Tongue (tissue), 1 donor: ENCODE measurements at regions not wholly inside any gene's neighbourhood (a gene's known extent, or its start where the extent isn't known, plus 50 kb on each side); places are given as distances from the start of the nearest gene placed in this dataset.

Experiments
- DNase-seq: peaks from one replicate; pipeline ENCODE4 v3.0.0-alpha.2; 2015

GRCh38 chr15:61798631-61799030 is 261.6 kb downstream of the VPS13C start:
- no peak for DNase-seq

- no peak for DNase-seq
These were observed 264.2 kb downstream of the VPS13C start for GRCh38 chr15:61796056-61796455.

- no peak for DNase-seq
These were observed 265.4 kb downstream of the VPS13C start for GRCh38 chr15:61794881-61795280.

- DNase-seq = no peak
These were observed 266.0 kb downstream of the VPS13C start for GRCh38 chr15:61794276-61794675.

GRCh38 chr15:61784734-61785133 is 275.5 kb downstream of the VPS13C start:
- DNase-seq = no peak

GRCh38 chr15:61780278-61780980 is 279.8 kb downstream of the VPS13C start:
- no peak for DNase-seq

GRCh38 chr15:61777689-61778088 is 282.6 kb downstream of the VPS13C start:
- no peak for DNase-seq

GRCh38 chr15:61769557-61769956 is 290.7 kb downstream of the VPS13C start:
- peak; percentile 2 for DNase-seq

- no peak for DNase-seq
These were observed 292.1 kb downstream of the VPS13C start for GRCh38 chr15:61768131-61768530.

GRCh38 chr15:61764981-61765380 is 295.3 kb downstream of the VPS13C start:
- peak; percentile 1 for DNase-seq

- no peak for DNase-seq
These were observed 296.1 kb downstream of the VPS13C start for GRCh38 chr15:61764141-61764540.

GRCh38 chr15:61762676-61763075 is 297.6 kb downstream of the VPS13C start:
- no peak for DNase-seq

- DNase-seq = peak; percentile 8
These were observed 300.6 kb downstream of the VPS13C start for GRCh38 chr15:61759639-61760038.

GRCh38 chr15:61756071-61756820 is 304.0 kb downstream of the VPS13C start:
- DNase-seq = no peak

GRCh38 chr15:61755467-61755866 is 304.8 kb downstream of the VPS13C start:
- no peak for DNase-seq

GRCh38 chr15:61753018-61753710 is 307.1 kb downstream of the VPS13C start:
- DNase-seq = no peak

GRCh38 chr15:61752001-61752400 is 308.2 kb downstream of the VPS13C start:
- no peak for DNase-seq

- peak; percentile 5 for DNase-seq
These were observed 309.8 kb downstream of the VPS13C start for GRCh38 chr15:61750271-61751084.

- DNase-seq = no peak
These were observed 311.1 kb downstream of the VPS13C start for GRCh38 chr15:61749169-61749568.

- DNase-seq = no peak
These were observed 311.7 kb downstream of the VPS13C start for GRCh38 chr15:61748529-61748928.

GRCh38 chr15:61746589-61746988 is 313.7 kb downstream of the VPS13C start:
- no peak for DNase-seq

GRCh38 chr15:61743345-61743909 is 316.8 kb downstream of the VPS13C start:
- no peak for DNase-seq
